T-helper 2 cell treated with Interferon-gamma antibody and Interleukin-4, amounts not matched to agents 5 μg/mL and 100 μg/mL, for 36 hours (primary cell): ENCODE measurements at regions not wholly inside any gene's neighbourhood (a gene's known extent, or its start where the extent isn't known, plus 50 kb on each side); places are given as distances from the start of the nearest gene placed in this dataset.

Source experiments
- DNase-seq: peaks from one replicate; pipeline ENCODE4 v3.0.0; 2021; ENCODE audit warnings: low spot score
- H3K27ac Mint-ChIP-seq: one replicate; pipeline ENCODE4 v1.8.0; 2021; ENCODE audit warnings: mild to moderate bottlenecking, mixed read lengths
- H3K27me3 Mint-ChIP-seq: one replicate; pipeline ENCODE4 v1.8.0; 2021; ENCODE audit warnings: low read depth, mixed read lengths
- H3K36me3 Mint-ChIP-seq: one replicate; pipeline ENCODE4 v1.8.0; 2021; ENCODE audit warnings: low read depth, mixed read lengths
- H3K4me1 Mint-ChIP-seq: one replicate; pipeline ENCODE4 v1.8.0; 2021; ENCODE audit warnings: low read depth, mixed read lengths
- H3K4me3 Mint-ChIP-seq: one replicate; pipeline ENCODE4 v1.8.0; 2022; ENCODE audit warnings: mild to moderate bottlenecking, moderate library complexity, mixed read lengths
- H3K9me3 Mint-ChIP-seq: one replicate; pipeline ENCODE4 v1.8.0; 2021; ENCODE audit warnings: mixed read lengths

DNA sequence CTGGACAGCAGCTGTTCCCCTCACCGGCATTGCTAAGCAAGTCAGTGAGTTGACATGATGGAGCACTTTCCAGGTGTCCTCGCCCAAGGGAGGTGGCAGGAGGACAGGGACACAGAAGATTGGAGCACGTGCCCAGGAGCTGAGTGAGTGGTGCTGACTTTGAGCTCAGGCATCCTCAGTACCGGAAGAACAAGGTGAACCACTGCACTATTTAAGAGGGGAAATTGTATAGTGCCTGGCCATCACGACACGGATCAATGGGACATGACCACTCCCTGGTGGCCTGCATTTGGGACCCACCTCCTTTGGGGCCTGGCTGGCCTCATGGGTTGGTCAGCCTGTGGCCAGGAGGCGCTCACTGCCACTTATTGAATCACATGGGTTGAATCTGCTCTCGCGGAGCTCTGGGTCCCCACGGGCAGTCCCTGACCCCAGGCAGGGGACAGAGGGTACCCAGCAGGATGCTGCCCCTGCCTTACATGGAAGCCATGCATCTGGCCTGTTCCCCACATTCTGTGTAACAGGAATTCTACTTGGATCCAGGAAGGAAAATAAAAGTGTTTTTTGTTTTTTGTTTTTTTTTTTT, 206.9 kb upstream of the ZNF536 start:
- H3K4me3 Mint-ChIP-seq, result no peak overlapping the region
- no peaks in the 10 kb centered on the region for H3K27me3 Mint-ChIP-seq
- no peak for DNase-seq
- H3K4me1 Mint-ChIP-seq, result no peaks in the 10 kb centered on the region
- no peaks in the 10 kb centered on the region for H3K36me3 Mint-ChIP-seq
- H3K27ac Mint-ChIP-seq, result no peak overlapping the region
- no peaks in the 10 kb centered on the region for H3K9me3 Mint-ChIP-seq

DNA sequence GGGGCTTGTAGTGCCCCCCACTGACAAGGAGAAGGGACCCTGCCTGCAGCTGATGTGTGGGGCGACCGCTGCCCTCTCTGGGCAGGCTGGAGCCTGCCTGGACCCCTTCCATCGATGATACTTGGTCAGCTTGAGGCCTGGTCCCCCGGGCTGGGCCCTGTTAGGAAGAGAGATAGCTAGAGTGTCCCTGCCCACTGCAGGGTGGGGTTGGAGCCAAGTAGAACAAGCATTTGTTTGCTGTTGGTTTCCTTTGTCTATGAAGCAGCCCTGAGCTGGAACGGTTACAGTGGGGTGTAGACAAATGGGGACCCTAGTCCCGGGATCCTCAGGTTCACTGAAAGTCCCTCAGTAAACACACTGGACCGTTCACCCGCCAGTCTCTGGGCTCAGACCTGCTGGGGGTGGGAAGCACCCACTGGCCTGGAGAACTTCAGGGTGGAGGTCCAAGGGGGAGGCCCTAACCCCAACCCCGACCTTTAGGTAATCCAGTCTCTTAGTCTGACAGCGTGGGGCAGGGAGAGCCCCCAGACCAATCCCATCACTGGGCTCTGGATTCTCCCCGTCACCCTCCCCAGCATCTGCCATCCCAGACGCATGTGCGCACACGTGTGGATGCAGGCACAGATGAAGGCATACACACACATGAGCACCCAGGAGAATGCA, 204.8 kb upstream of the ZNF536 start:
- Mint-ChIP-seq H3K9me3 (no peaks in the 10 kb centered on the region), H3K27ac (no peak overlapping the region), H3K4me3 (no peak overlapping the region), H3K4me1 (no peaks in the 10 kb centered on the region), H3K36me3 (no peaks in the 10 kb centered on the region), H3K27me3 (no peaks in the 10 kb centered on the region)
- no peak for DNase-seq

DNA sequence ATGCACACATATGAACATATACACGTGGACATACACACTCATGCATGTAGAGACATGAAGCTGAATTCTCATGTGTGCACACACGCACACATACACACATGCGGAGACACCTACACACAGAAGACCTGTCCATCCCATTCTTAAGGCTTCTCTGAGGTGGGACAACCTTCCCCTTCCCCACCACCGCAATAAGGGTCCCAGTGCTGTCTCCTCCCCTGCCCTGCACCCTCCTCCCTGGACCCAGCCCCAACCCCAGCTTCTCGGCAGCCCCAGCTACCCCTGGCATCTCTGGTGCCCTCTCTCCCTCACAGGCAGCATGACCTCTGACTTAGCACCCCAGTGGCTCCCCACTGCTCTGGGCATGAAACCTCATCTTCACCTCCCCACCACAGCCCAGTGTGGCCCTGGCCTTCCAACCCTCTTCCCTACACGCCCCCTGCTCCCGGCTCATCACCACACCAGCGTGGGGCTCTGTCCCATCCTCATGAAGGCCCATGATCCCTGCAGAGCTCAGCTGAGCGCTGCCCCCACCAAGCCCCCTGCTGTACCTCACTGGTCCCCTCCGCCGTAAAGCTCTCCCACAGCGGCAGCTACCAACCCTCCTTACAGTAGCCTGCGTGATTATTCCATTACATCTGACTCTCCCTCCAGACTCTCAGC, 204.1 kb upstream of the ZNF536 start:
- no peak overlapping the region for H3K4me3 Mint-ChIP-seq
- H3K27ac Mint-ChIP-seq, result no peak overlapping the region
- no peak for DNase-seq
- no peaks in the 10 kb centered on the region for H3K9me3 Mint-ChIP-seq
- no peaks in the 10 kb centered on the region for H3K4me1 Mint-ChIP-seq
- H3K27me3 Mint-ChIP-seq, result no peaks in the 10 kb centered on the region
- H3K36me3 Mint-ChIP-seq, result no peaks in the 10 kb centered on the region

DNA sequence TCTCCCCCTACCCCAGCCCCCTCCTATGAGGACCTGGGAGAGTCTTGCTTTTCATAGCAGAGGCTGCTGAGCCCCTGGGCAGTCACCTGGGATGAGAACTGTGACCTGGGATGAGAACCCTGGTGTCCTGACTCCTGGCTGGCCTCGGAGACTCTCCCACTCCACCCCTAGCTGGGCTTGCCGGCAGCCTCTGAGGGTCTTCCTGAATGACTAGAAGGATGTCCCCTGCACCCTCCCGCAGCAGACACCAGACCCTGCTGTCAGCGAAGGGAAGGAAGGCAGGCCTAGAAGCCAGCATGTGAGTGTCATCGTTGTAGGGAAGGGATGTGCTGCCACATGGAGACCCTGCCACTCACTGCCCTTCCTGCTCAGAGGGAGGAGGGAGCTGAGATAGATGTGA, 203.4 kb upstream of the ZNF536 start:
- no peak overlapping the region for H3K27ac Mint-ChIP-seq
- no peaks in the 10 kb centered on the region for H3K9me3 Mint-ChIP-seq
- no peaks in the 10 kb centered on the region for H3K27me3 Mint-ChIP-seq
- no peaks in the 10 kb centered on the region for H3K36me3 Mint-ChIP-seq
- no peak for DNase-seq
- H3K4me3 Mint-ChIP-seq, result no peak overlapping the region
- H3K4me1 Mint-ChIP-seq, result no peaks in the 10 kb centered on the region

DNA sequence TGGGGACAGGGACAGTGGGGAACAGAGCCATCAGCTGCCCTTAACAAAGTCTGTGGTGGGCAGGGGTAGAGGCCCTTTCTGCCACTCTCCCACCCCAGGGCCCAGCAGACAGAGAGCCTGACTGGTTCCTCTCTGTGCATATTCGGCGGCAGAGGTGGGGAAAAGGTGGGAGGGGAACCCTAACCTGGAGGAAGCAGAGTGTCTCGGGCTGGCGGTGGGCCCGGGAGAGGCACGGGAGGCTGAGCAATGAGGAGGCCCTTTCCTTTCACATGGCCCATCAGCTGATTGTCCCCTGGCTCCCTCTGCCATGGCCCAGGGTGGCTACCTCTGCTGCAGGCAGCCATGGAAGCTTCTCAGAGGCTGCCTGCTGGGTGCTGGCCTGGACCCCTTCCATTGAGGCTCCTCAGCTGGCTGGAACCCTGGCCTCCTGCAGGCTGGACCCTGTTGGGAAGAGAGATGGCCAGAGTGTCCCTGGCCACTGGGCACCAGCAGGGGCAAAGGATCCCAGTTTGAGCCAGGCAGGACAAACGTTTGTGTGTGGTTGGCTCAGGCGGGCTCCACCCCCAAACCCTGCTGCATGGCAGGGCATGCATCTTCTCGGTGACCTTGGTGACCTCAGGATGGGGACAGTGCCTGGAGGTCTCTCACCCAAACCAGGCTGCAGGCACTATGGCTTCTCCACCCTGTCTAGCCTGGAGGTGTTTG, 202.8 kb upstream of the ZNF536 start:
- DNase-seq, result no peak
- Mint-ChIP-seq H3K4me3 (no peak overlapping the region), H3K4me1 (no peaks in the 10 kb centered on the region), H3K27me3 (no peaks in the 10 kb centered on the region), H3K27ac (no peak overlapping the region), H3K36me3 (no peaks in the 10 kb centered on the region), H3K9me3 (no peaks in the 10 kb centered on the region)

DNA sequence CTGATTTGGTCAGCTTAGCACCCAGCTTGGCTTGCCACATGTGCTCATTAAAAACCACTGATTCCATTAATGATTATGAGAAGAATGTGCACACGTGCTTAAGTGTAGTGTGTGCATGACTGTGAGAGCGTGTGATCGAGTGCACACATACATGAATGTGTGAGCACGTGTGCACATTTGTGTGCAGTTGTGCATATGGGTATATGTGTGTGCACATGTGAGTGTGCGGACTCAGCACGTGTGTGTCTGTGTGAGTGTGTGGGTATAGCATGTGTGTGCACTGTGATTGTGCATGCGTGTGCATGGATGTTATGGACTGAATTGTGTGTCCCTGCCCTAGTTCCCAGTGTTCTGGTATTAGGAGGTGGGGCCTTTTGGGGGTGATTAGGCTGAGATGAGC, 202.1 kb upstream of the ZNF536 start:
- no peak overlapping the region for H3K27ac Mint-ChIP-seq
- no peaks in the 10 kb centered on the region for H3K36me3 Mint-ChIP-seq
- no peak for DNase-seq
- no peaks in the 10 kb centered on the region for H3K9me3 Mint-ChIP-seq
- H3K27me3 Mint-ChIP-seq, result no peaks in the 10 kb centered on the region
- no peak overlapping the region for H3K4me3 Mint-ChIP-seq
- no peaks in the 10 kb centered on the region for H3K4me1 Mint-ChIP-seq

DNA sequence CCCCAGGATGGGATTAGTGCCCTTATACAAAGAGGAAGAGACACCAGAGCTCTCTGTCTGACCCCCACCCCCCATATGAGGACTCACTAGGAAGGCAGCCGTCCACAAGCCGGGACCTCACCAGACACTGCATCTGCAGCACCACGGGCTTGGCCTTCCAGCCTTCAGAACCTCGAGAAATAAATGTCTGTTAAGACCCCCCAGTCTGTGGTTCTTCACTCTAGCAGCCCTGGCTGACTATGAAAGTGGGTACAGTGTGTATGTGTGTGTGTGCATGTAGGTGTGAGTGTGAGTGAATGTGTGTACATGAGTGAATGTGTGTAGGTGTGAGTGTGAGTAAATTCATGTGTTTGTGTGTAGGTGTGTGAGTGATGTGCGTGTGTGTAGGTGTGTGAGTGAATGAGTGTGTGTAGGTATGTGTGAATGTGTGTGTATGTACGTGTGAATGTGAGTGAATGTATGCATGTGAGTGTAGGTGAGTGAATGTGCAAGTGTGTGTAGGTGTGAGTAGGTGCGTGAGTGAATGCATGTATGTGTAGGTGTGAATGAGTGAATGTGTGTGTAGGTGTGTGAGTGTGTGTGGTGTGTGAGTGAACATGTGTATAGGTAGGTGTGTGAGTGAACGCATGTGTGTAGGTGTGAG, 201.6 kb upstream of the ZNF536 start:
- no peak for DNase-seq
- Mint-ChIP-seq H3K27ac (no peak overlapping the region), H3K4me3 (no peak overlapping the region), H3K4me1 (no peaks in the 10 kb centered on the region), H3K36me3 (no peaks in the 10 kb centered on the region), H3K9me3 (no peaks in the 10 kb centered on the region), H3K27me3 (no peaks in the 10 kb centered on the region)

DNA sequence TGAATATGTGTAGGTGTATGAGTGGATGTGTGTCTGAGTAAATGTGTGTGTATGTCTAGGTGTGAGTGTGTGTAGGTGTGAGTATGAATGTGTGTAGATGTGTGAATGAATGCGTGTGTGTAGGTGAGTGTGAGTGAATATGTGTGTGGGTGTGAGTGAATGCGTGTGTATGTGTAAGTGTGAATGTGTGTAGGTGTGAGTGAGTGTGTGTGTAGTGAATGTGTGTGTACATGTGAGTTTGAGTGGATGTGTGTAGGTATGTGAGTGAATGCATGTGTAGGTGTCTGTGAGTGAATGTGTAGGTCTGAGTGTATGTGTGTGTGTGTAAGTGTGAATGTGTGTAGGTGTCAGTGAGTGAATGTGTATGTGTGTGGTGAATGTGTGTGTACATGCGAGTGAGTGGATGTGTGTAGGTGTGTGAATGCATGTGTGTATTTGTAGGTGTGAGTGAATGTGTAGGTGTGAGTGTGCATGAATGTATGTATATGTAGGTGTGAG, 201.0 kb upstream of the ZNF536 start:
- H3K27ac Mint-ChIP-seq, result no peak overlapping the region
- no peaks in the 10 kb centered on the region for H3K4me1 Mint-ChIP-seq
- H3K27me3 Mint-ChIP-seq, result no peaks in the 10 kb centered on the region
- H3K36me3 Mint-ChIP-seq, result no peaks in the 10 kb centered on the region
- no peak overlapping the region for H3K4me3 Mint-ChIP-seq
- H3K9me3 Mint-ChIP-seq, result no peaks in the 10 kb centered on the region
- no peak for DNase-seq

DNA sequence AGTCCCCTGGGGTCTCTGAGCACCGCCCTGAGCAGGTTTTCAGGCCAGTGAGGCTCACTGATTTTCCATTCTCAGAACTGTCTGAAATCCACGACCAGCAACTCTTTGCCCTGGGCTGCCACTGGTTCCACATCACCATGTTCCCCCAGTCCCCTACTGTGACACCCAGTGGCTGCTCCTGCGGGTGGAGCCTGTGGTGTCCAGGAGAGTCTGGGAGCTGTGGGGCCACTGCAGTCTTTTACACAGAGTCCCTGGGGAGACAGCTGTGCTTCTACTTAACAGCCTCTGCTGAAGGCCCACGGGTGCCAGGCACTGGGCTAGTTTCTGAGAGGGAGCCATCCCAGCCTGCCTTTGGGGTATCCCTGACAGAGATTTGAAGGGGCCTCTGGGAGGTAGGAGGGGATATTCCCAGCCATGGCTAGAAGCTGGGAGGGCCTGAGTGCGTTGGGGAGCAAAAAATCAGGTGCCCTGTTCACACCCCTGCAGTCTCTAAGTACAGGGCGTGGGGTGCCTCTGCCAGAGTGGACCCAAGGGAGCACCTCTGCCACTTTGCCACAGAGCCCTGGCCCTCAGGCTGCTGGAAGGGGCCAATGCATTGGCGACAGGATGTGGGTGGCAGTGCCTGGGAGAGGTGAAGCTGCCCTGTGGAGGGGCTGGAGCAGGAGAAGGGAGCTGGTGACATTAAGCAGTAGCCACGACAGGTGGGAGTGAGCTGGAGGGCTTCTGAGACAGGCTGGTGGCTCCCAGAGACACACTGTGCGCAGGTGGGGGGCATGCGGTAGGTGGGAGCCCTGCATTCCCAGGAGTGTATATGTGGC, 200.2 kb upstream of the ZNF536 start:
- Mint-ChIP-seq H3K9me3 (no peaks in the 10 kb centered on the region), H3K27ac (no peak overlapping the region), H3K4me3 (no peak overlapping the region), H3K36me3 (no peaks in the 10 kb centered on the region), H3K27me3 (no peaks in the 10 kb centered on the region), H3K4me1 (no peaks in the 10 kb centered on the region)
- no peak for DNase-seq

DNA sequence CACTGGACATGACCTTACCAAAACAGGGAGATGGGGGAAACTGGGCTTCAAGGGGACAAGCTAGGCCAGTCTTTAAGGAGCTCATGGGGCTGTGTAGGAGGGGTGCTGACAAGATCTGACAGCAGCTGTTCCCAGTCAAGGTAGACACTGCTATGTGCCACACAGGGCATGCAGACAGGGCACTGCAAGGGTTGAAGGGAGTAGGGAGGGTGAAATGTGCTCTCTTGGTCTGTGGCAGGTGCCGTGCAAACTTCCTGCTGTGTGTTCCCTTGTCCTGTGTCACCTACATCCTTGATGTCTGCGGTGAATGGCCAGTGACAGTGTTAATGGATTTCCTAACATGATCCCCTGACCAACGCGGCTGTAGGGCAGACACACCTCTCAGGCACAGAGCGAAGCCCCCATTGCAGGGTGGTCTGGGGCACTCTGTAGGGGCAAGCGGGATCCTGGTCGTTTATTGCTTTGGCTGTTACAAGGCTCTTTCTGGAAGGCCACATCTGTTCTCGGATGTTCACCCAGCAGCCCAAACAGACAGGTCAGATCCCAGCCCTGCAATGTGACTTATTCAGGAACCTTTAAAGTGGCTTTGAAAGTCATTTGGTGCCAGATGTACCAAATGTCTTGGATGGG, 199.5 kb upstream of the ZNF536 start:
- DNase-seq, result no peak
- Mint-ChIP-seq H3K4me1 (no peaks in the 10 kb centered on the region), H3K27ac (no peak overlapping the region), H3K36me3 (no peaks in the 10 kb centered on the region), H3K4me3 (no peak overlapping the region), H3K9me3 (no peaks in the 10 kb centered on the region), H3K27me3 (no peaks in the 10 kb centered on the region)

DNA sequence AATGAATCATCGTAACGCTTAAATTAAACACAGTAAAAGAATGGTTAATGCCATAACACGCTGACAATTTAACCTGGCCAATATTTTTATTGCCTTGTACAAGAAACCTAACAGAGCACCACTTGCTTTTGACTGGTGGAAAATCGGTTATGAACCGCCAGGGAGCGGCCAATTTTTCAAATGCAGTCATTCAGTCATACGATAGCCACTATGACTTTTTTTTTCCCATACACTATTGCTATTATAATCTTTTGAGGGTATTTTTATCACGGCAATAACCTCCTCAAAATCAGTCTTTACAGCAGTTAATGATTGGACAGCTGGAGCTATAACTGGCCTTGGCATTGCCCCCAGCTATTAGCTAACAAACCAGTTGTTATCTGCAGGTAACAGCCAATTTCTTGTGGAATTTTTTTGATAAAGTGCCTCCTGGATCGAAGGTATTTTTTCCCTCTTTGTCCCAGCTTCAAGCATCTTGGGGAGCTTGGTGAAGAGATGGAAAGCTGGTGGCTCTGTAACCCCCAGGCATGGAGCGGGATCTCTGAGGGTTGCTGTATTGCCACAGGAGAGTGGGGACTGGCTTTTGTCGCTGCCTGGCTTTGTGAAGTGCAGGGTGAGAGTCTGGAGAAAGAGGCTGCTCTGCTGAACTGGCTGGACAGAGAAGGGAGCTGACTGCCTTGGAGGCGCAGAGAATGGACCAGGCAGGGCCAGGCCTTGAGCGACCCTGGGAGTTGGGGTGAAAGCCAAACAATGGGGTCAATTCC, 198.4 kb upstream of the ZNF536 start:
- H3K4me1 Mint-ChIP-seq, result no peaks in the 10 kb centered on the region
- no peak overlapping the region for H3K4me3 Mint-ChIP-seq
- no peaks in the 10 kb centered on the region for H3K9me3 Mint-ChIP-seq
- H3K36me3 Mint-ChIP-seq, result no peaks in the 10 kb centered on the region
- no peak for DNase-seq
- H3K27ac Mint-ChIP-seq, result no peak overlapping the region
- no peaks in the 10 kb centered on the region for H3K27me3 Mint-ChIP-seq

DNA sequence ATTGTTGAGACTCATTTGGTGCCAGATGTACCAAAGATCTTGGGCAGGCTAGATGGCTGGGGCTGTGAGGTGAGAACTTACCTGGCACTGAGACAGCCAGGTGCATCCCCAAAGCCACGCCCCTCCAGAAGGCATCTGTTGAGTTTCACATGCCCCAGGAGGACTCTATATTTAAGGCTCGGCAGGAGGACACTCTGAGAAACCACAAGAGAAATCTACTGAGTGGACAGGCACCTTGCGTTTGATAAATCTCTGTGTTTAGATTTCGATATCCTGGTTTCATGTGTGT, 197.9 kb upstream of the ZNF536 start:
- DNase-seq, result no peak
- H3K27me3 Mint-ChIP-seq, result no peaks in the 10 kb centered on the region
- H3K36me3 Mint-ChIP-seq, result no peaks in the 10 kb centered on the region
- H3K27ac Mint-ChIP-seq, result no peak overlapping the region
- no peaks in the 10 kb centered on the region for H3K9me3 Mint-ChIP-seq
- no peak overlapping the region for H3K4me3 Mint-ChIP-seq
- no peaks in the 10 kb centered on the region for H3K4me1 Mint-ChIP-seq
